ENCODE measurements at regions not wholly inside any gene's neighbourhood (a gene's known extent, or its start where the extent isn't known, plus 50 kb on each side); places are given as distances from the start of the nearest gene placed in this dataset.

DNA sequence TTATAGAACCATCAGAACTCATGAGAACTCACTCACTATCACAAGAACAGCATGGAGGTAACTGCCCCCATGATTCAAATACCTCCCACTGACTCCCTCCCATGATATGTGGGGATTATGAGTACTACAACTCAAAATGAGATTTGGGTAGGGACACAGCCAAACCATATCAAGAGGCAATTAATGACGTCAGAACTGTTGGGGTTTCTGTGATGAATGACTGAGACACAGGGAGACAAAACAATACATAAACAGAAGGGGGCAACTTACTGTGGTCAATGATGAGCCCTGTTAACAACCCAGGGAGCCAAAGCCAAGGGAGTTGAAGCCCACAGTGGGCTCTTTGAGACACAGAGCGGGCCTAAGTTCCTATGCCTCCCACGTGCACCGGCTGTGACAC lies 171.3 kb upstream of the GHITM start:
- Mint-ChIP-seq H3K36me3 (ENCODE audit: unreplicated experiment) (no peaks in the 10 kb centered on the region), H3K4me1 (ENCODE audit: unreplicated experiment) (no peaks in the 10 kb centered on the region), H3K4me3 (ENCODE audit: unreplicated experiment) (no peak overlapping the region), H3K27ac (ENCODE audit: unreplicated experiment) (no peak overlapping the region), H3K9me3 (ENCODE audit: unreplicated experiment) (peaks cover under 1% of the 10 kb centered on the region), H3K27me3 (ENCODE audit: unreplicated experiment) (no peaks in the 10 kb centered on the region)
- TF ChIP-seq, protein P1, sequence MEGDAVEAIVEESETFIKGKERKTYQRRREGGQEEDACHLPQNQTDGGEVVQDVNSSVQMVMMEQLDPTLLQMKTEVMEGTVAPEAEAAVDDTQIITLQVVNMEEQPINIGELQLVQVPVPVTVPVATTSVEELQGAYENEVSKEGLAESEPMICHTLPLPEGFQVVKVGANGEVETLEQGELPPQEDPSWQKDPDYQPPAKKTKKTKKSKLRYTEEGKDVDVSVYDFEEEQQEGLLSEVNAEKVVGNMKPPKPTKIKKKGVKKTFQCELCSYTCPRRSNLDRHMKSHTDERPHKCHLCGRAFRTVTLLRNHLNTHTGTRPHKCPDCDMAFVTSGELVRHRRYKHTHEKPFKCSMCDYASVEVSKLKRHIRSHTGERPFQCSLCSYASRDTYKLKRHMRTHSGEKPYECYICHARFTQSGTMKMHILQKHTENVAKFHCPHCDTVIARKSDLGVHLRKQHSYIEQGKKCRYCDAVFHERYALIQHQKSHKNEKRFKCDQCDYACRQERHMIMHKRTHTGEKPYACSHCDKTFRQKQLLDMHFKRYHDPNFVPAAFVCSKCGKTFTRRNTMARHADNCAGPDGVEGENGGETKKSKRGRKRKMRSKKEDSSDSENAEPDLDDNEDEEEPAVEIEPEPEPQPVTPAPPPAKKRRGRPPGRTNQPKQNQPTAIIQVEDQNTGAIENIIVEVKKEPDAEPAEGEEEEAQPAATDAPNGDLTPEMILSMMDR (IDR thresholded peaks at IDR 0.05), result no peak
- DNase-seq (ENCODE audit: extremely low spot score, unreplicated experiment), result no peak

DNA sequence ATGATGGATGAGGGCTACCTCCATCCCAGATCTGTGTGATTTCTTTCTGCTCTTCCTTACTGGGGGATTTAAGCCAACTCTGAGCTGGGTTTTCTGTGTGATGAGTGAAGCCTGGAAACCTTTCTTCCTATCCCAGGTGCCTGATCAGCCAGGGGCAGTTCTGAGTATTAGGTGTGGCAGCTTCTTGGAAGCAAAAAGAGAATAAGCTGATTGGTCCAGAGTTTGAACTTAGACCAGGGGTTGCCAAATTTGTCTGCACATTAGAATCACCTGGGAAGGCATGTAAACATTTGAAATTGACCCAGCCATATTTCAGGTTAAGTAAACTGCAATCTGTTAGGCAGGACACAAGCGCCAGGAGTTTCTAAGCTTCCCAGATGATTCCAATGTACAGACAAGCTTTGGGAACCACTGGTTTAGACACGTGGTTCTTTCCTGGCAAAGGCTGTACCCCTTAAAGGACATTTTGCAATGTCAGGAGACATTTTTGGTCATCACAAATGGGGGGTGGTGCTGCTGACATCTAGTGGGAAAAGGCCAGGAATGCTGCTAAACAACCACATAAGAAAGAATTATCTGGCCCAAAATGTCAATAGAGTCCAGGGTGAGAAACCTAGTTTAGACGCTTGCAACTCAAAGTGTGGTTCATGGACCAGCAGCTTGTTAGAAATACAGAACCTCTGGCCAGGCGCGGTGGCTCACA lies 160.5 kb upstream of the GHITM start:
- DNase-seq (ENCODE audit: extremely low spot score, unreplicated experiment), result no peak
- Mint-ChIP-seq H3K36me3 (ENCODE audit: unreplicated experiment) (no peaks in the 10 kb centered on the region), H3K4me3 (ENCODE audit: unreplicated experiment) (no peak overlapping the region), H3K27me3 (ENCODE audit: unreplicated experiment) (no peaks in the 10 kb centered on the region), H3K27ac (ENCODE audit: unreplicated experiment) (no peak overlapping the region), H3K9me3 (ENCODE audit: unreplicated experiment) (peaks cover 7% of the 10 kb centered on the region), H3K4me1 (ENCODE audit: unreplicated experiment) (no peaks in the 10 kb centered on the region)
- TF ChIP-seq, protein P1 (IDR thresholded peaks at IDR 0.05), result no peak

- Mint-ChIP-seq H3K4me3 (ENCODE audit: unreplicated experiment) (no peak overlapping the region), H3K36me3 (ENCODE audit: unreplicated experiment) (no peaks in the 10 kb centered on the region), H3K27ac (ENCODE audit: unreplicated experiment) (no peak overlapping the region), H3K4me1 (ENCODE audit: unreplicated experiment) (no peaks in the 10 kb centered on the region), H3K27me3 (ENCODE audit: unreplicated experiment) (no peaks in the 10 kb centered on the region), H3K9me3 (ENCODE audit: unreplicated experiment) (no peaks in the 10 kb centered on the region)
- TF ChIP-seq, protein P1 (IDR thresholded peaks at IDR 0.05), result no peak
- DNase-seq (ENCODE audit: extremely low spot score, unreplicated experiment), result no peak
Observed at GRCh38 chr10:83982812-83983211, 156.5 kb upstream of the GHITM start.

GRCh38 chr10:83983578-83984255 lies 155.6 kb upstream of the GHITM start:
- H3K4me3 Mint-ChIP-seq (ENCODE audit: unreplicated experiment), result no peak overlapping the region
- H3K9me3 Mint-ChIP-seq (ENCODE audit: unreplicated experiment), result no peaks in the 10 kb centered on the region
- no peaks in the 10 kb centered on the region for H3K36me3 Mint-ChIP-seq (ENCODE audit: unreplicated experiment)
- H3K27ac Mint-ChIP-seq (ENCODE audit: unreplicated experiment), result no peak overlapping the region
- DNase-seq (ENCODE audit: extremely low spot score, unreplicated experiment), result no peak
- H3K4me1 Mint-ChIP-seq (ENCODE audit: unreplicated experiment), result no peaks in the 10 kb centered on the region
- TF ChIP-seq, protein P1 (IDR thresholded peaks at IDR 0.05), result no peak
- H3K27me3 Mint-ChIP-seq (ENCODE audit: unreplicated experiment), result no peaks in the 10 kb centered on the region

DNA sequence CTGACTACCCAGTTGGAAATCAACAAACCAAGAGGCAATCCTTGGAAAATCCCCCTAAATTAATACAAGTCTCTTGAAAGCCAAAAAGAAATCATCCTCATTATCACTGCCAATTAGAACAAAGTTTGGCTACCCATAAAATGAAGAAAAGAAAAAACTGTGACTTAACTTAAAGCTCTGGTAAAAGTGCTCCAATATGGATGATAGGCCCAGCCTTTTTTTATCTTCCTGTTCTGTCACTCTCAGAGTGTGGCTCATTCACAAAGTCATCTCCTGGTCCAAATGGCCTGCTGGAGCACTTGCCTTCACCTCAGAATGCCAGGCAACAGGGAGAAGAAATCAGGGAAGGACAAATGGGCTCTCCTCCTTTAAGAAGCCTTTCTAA lies 155.1 kb upstream of the GHITM start:
- no peak overlapping the region for H3K27ac Mint-ChIP-seq (ENCODE audit: unreplicated experiment)
- TF ChIP-seq, protein P1 (IDR thresholded peaks at IDR 0.05), result no peak
- no peak for DNase-seq (ENCODE audit: extremely low spot score, unreplicated experiment)
- H3K27me3 Mint-ChIP-seq (ENCODE audit: unreplicated experiment), result no peaks in the 10 kb centered on the region
- no peaks in the 10 kb centered on the region for H3K4me1 Mint-ChIP-seq (ENCODE audit: unreplicated experiment)
- no peak overlapping the region for H3K4me3 Mint-ChIP-seq (ENCODE audit: unreplicated experiment)
- no peaks in the 10 kb centered on the region for H3K36me3 Mint-ChIP-seq (ENCODE audit: unreplicated experiment)
- H3K9me3 Mint-ChIP-seq (ENCODE audit: unreplicated experiment), result no peaks in the 10 kb centered on the region

All from osteocyte (in vitro differentiated cells).